ENCODE measurements at regions not wholly inside any gene's neighbourhood (a gene's known extent, or its start where the extent isn't known, plus 50 kb on each side); places are given as distances from the start of the nearest gene placed in this dataset.

- no peaks in the 10 kb centered on the region for H4K20me1 ChIP-seq (ENCODE audit: control insufficient read depth, insufficient read depth, insufficient read length)
- H3T11ph ChIP-seq (ENCODE audit: low read length) = no peak overlapping the region
- Mint-ChIP-seq H3K27me3 (ENCODE audit: low read depth) (peaks cover 28% of the 10 kb centered on the region), H3K9me3 (no peaks in the 10 kb centered on the region), H3K4me3 (no peak overlapping the region), H3K27ac (no peak overlapping the region), H3K36me3 (ENCODE audit: insufficient read depth in 1 of 3, low read depth in 3 of 3) (no peaks in the 10 kb centered on the region), H3K4me1 (peaks cover 19 to 27% of the 10 kb centered on the region in 2 experiments)
- H2AK5ac ChIP-seq (ENCODE audit: insufficient read length, low read length) = no peak overlapping the region
- H3K79me1 ChIP-seq (ENCODE audit: insufficient read depth, low read depth, low read length, poor library complexity, severe bottlenecking) = no peaks in the 10 kb centered on the region
- no peaks in the 10 kb centered on the region for H3K9me3 ChIP-seq (ENCODE audit: control insufficient read depth, low read depth, low read length)
- no peak overlapping the region for H2BK15ac ChIP-seq (ENCODE audit: low read depth, low read length)
- no peak overlapping the region for H2BK20ac ChIP-seq (ENCODE audit: low read depth, low read length, poor library complexity, severe bottlenecking)
- no peaks in the 10 kb centered on the region for H3K4me1 ChIP-seq (ENCODE audit: insufficient read depth, low read length)
- H4K5ac ChIP-seq (ENCODE audit: insufficient read length, low read depth, low read length) = no peak overlapping the region
- no peak overlapping the region for H2AFZ ChIP-seq (ENCODE audit: low read length)
- H3K14ac ChIP-seq (ENCODE audit: insufficient read depth, low read length) = no peak overlapping the region
- no peak overlapping the region for H3K56ac ChIP-seq (ENCODE audit: insufficient read length, low read depth, low read length)
- no CpG with 5 or more reads among the region's 2 CpGs for WGBS (ENCODE audit: extremely low coverage, insufficient read length, low lambda C conversion rate)
- H3K23ac ChIP-seq (ENCODE audit: insufficient read length, low read depth, low read length) = no peak overlapping the region
- no peak overlapping the region for H3K18ac ChIP-seq (ENCODE audit: insufficient read length, low read depth, low read length)
- H3K9ac ChIP-seq (ENCODE audit: extremely low read depth, insufficient read length, low read length) = no peak overlapping the region
- H3K27me3 ChIP-seq (ENCODE audit: insufficient read depth, low read length) = no peaks in the 10 kb centered on the region
- H4K91ac ChIP-seq (ENCODE audit: insufficient read length, low read depth, low read length) = no peak overlapping the region
- no peak overlapping the region for H3K4ac ChIP-seq (ENCODE audit: low read depth, low read length)
- H2BK12ac ChIP-seq (ENCODE audit: insufficient read length, low read depth, low read length) = no peak overlapping the region
- H3K23me2 ChIP-seq (ENCODE audit: insufficient read length, low read depth, low read length, poor library complexity, severe bottlenecking) = no peaks in the 10 kb centered on the region
- no peak overlapping the region for H3K27ac ChIP-seq (ENCODE audit: insufficient read length, low read depth, low read length)
- H3K79me2 ChIP-seq (ENCODE audit: insufficient read depth, low read length) = no peaks in the 10 kb centered on the region
- no peak overlapping the region for H2BK120ac ChIP-seq (ENCODE audit: low read depth, low read length, poor library complexity, severe bottlenecking)
- DNase-seq = no peak
- no peak overlapping the region for H2BK5ac ChIP-seq (ENCODE audit: insufficient read length, low read length)
- no peak for TF ChIP-seq CTCF (conservative IDR thresholded peaks at IDR 0.05)
- H3K4me2 ChIP-seq (ENCODE audit: insufficient read depth, insufficient read length, low read length) = no peak overlapping the region
- H4K8ac ChIP-seq (replicated peaks; ENCODE audit: insufficient read length, low read depth, low read length) = no peak overlapping the region
Measured at GRCh38 chr11:119785131-119785530, 56.1 kb upstream of the NECTIN1 start.
